Motor neuron (in vitro differentiated cells): ENCODE measurements at regions not wholly inside any gene's neighbourhood (a gene's known extent, or its start where the extent isn't known, plus 50 kb on each side); places are given as distances from the start of the nearest gene placed in this dataset.
A peak's percentile ranks its signal among the peaks of the same experiment; 100 is the strongest.
"Not testable (repeated sequence)": the region's sequence is repeated elsewhere in the genome, so short reads cannot be mapped to it uniquely, and the experiment has no call there.

Experiments used
- ATAC-seq, 8 experiments: fragments of 200-7000 bp; cut with Tn5 transposase; replicated peaks in 6 of 8; 2 replicates each; pipeline ENCODE4 v1.8.0; 2021; ENCODE audit warnings: mild to moderate bottlenecking in 8 of 8, moderate library complexity in 8 of 8
- H3K27ac ChIP-seq, 2 donors: fragments of 250-450 bp; sonication (Bioruptor Pico); 2 replicates each; pipeline ENCODE4 v1.9.0; 2021; ENCODE audit warnings: antibody characterized with exemption in 2 of 2, mild to moderate bottlenecking in 2 of 2, moderate library complexity in 1 of 2
- H3K4me1 ChIP-seq, 2 donors: fragments of 250-450 bp; sonication (Bioruptor Pico); replicated peaks in 1 of 2; 2 replicates each; pipeline ENCODE4 v1.6.1; 2021; ENCODE audit warnings: antibody characterized with exemption in 2 of 2, mild to moderate bottlenecking in 2 of 2, moderate library complexity in 1 of 2
- H3K4me3 ChIP-seq, 5 donors: fragments of 250-450 bp; sonication (Bioruptor Pico); 2 replicates each; pipeline ENCODE4 v1.9.0; 2021; ENCODE audit warnings: antibody characterized with exemption in 5 of 5, mild to moderate bottlenecking in 5 of 5, moderate library complexity in 4 of 5
- WGBS, 10 experiments: fragments of 450-650 bp; shearing (Covaris generic); methylation state at CpG; one replicate each; pipeline ENCODE4 v1.0.0; 2022; 5-methylcytosine and 5-hydroxymethylcytosine counted together
- in situ Hi-C, 9 experiments: fragments of 400-800 bp; cut with MboI; loops; one replicate each; pipeline ENCODE4 v1.15.0; 2021; ENCODE audit warnings: low sequenced_read_pairs in 9 of 9, low pct_unique_long_range_greater_than_20kb in 2 of 9; ENCODE audit not compliant: unreplicated experiment in 9 of 9

DNA sequence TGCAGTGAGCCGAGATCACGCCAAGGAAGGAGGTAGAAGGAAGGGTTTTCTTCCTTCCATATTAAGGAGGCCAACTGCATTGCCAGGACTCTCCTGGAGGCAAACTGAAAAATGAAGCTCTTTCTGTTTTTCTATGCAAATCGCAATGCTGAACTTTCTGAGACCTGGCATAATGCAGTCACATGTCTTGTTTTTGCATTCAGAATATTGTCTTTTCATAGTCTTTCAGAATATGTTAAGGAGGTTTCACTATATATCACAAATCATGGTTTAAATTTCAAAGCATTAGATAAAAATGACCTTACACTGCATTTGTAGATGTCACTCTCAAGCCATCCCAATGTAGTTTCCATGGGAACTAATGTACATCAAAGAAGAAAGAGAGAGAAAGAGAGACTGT lies 556.5 kb downstream of the TTLL7 start:
- H3K27ac ChIP-seq, H3K4me1 ChIP-seq, H3K4me3 ChIP-seq, in situ Hi-C loops: not testable (repeated sequence)
- peak in 7 of 8 experiments; percentile 16 to 78 (median 45) for ATAC-seq
- WGBS, 10 experiments = 93% methylated on average over 2 of the region's 3 CpGs; no CpG with 5 or more reads in 9 of the 10 experiments

GRCh38 chr1:83440586-83440985 lies 558.3 kb downstream of the TTLL7 start:
- H3K27ac ChIP-seq, in situ Hi-C loops, H3K4me1 ChIP-seq, H3K4me3 ChIP-seq, ATAC-seq: not testable (repeated sequence)
- no CpG with 5 or more reads among the region's 3 CpGs for WGBS, 10 experiments

DNA sequence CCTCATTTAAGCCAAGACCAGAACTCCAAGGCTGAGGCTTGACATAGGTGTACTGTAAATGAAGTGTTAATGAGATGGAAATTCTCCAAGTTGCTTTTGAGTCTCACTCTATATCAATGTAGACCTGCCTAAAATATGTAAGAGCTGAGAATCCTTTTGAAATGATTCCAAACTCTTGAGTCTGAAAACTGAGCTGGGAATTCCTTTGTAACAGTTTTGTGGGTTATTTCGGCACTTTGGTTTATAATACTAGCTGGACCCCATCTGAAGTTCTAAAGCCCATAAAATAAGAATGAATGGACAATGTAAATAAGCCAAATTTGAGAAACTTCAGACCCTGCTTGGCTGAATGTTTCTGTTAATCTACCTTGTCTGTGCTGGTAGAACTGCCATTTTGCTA lies 558.9 kb downstream of the TTLL7 start:
- no CpG with 5 or more reads among the region's 1 CpG for WGBS, 10 experiments
- ATAC-seq, in situ Hi-C loops, H3K4me1 ChIP-seq, H3K27ac ChIP-seq, H3K4me3 ChIP-seq: not testable (repeated sequence)

- 50 to 100% (median 100%) methylated on average over 1 of the region's 1 CpG; no CpG with 5 or more reads in 5 of the 10 experiments for WGBS, 10 experiments
- H3K27ac ChIP-seq, H3K4me1 ChIP-seq, ATAC-seq, in situ Hi-C loops, H3K4me3 ChIP-seq: not testable (repeated sequence)
These were observed 560.6 kb downstream of the TTLL7 start for GRCh38 chr1:83438316-83438715.

DNA sequence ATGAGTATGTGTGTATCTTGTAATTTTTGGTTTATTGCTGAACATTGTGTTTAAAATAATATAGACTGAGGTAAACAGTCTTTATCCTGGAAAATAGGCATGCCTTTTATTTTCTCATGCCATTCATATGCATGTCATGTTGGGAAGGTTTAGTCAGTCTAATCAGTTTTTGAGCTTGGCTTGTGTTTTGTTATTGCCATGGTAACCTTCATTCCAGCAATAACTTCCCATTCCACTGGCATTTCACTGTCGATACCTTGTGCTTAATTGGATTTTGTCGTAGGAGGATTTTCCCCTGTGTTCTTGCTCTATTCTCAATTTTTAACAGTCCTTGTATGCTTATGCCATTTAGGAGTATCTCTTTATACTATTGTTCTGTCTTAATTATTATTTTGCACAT lies 563.6 kb downstream of the TTLL7 start:
- ATAC-seq, H3K4me3 ChIP-seq, in situ Hi-C loops, H3K27ac ChIP-seq, H3K4me1 ChIP-seq: not testable (repeated sequence)
- 100% methylated on average over 1 of the region's 2 CpGs; no CpG with 5 or more reads in 9 of the 10 experiments for WGBS, 10 experiments

DNA sequence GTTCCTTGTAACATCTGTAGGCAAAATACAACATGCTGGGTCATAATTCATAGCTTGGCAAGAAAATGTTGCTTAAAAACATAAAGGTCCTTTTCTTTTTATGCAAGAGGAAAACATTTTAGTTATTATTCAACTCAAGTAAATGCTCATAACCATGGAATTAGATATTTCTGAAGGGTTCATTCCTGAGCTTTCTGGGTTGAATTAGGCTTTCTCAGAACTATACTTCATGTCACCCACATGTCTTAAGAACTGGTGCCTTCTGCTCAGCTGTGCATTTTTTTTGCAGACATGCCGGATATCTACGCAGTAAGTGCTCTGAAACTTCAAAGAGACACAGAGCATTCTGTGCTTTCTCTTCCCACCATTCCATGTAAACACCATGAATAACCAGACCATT lies 571.4 kb downstream of the TTLL7 start:
- in situ Hi-C loops, ATAC-seq: not testable (repeated sequence)

GRCh38 chr1:83423382-83423781 lies 575.5 kb downstream of the TTLL7 start:
- ATAC-seq, H3K27ac ChIP-seq, H3K4me1 ChIP-seq, H3K4me3 ChIP-seq, in situ Hi-C loops: not testable (repeated sequence)
- 50 to 100% (median 67%) methylated on average over 1 to 4 of the region's 6 CpGs; no CpG with 5 or more reads in 5 of the 10 experiments for WGBS, 10 experiments

More for the DNA sequence above, 571.4 kb downstream of the TTLL7 start:
- H3K27ac ChIP-seq, H3K4me3 ChIP-seq, H3K4me1 ChIP-seq: not testable (repeated sequence)
- 30 to 100% (median 100%) methylated on average over 1 to 2 of the region's 2 CpGs; no CpG with 5 or more reads in 7 of the 10 experiments for WGBS, 10 experiments

DNA sequence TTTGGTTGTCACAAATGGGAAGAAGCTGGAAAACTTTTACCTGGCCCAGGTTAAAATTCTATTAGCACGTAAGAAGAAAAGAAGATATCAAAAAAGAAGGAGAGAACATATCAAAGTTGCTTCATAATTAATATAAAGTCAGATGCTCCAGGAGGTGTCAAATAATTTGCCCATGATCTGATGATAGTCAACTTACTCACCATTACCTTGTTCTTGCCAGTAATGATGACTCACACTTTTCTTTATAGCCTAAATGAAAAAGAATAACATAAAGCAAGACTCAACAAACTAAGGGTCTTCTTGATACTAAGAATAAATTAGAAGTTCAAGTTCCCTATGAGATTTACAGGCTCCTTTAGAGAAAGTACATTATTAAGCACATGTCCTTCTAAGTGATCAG lies 580.4 kb downstream of the TTLL7 start:
- peaks cover 0 to under 1% of the 10 kb centered on the region in 2 donors for H3K4me1 ChIP-seq
- no peak overlapping the region for H3K4me3 ChIP-seq
- in situ Hi-C loops = no loop called here
- H3K27ac ChIP-seq = no peak overlapping the region
- WGBS, 10 experiments = 38 to 100% (median 93%) methylated on average over 1 of the region's 1 CpG; no CpG with 5 or more reads in 4 of the 10 experiments
- ATAC-seq = no peak

GRCh38 chr1:83413839-83414107 lies 585.2 kb downstream of the TTLL7 start:
- H3K27ac ChIP-seq = not testable (repeated sequence)

GRCh38 chr1:83410746-83411413 lies 588.1 kb downstream of the TTLL7 start:
- H3K4me1 ChIP-seq, H3K4me3 ChIP-seq, in situ Hi-C loops, H3K27ac ChIP-seq: not testable (repeated sequence)
- 100% methylated on average over 1 of the region's 6 CpGs; no CpG with 5 or more reads in 9 of the 10 experiments for WGBS, 10 experiments
- ATAC-seq = peak in 3 of 8 experiments; percentile 23 to 91 (median 44)

More at GRCh38 chr1:83413839-83414107, 585.2 kb downstream of the TTLL7 start:
- ATAC-seq = peak in 5 of 8 experiments; percentile 82 to 89 (median 87)
- WGBS, 10 experiments = no CpG with 5 or more reads among the region's 6 CpGs
- in situ Hi-C loops, H3K4me1 ChIP-seq, H3K4me3 ChIP-seq: not testable (repeated sequence)

GRCh38 chr1:83406693-83407371 lies 592.1 kb downstream of the TTLL7 start:
- H3K4me1 ChIP-seq, ATAC-seq, H3K27ac ChIP-seq, in situ Hi-C loops, H3K4me3 ChIP-seq: not testable (repeated sequence)
- 42 to 100% (median 99%) methylated on average over 1 to 2 of the region's 7 CpGs; no CpG with 5 or more reads in 2 of the 10 experiments for WGBS, 10 experiments

DNA sequence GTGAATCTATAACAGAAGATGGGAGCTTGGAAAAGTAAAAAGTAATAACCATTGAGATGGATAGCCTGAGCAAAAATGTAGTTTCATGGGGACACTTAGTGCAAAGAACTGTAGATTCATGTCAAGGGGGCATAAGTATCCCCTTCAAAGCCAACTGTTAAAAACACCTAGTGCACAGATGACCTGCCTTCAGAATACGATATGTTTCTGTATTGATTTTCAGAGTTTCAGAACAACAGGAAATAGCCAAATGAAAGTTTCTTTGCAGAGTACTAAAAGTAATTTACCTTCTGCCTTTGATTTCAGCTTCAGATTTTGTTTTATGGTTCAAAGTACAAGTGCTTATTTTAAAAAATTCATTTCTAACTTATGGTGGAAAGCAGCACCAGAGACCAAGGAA lies 593.1 kb downstream of the TTLL7 start:
- in situ Hi-C loops, H3K27ac ChIP-seq, H3K4me1 ChIP-seq, ATAC-seq, H3K4me3 ChIP-seq: not testable (repeated sequence)
- WGBS, 10 experiments = 100% methylated on average over 1 of the region's 1 CpG; no CpG with 5 or more reads in 8 of the 10 experiments

DNA sequence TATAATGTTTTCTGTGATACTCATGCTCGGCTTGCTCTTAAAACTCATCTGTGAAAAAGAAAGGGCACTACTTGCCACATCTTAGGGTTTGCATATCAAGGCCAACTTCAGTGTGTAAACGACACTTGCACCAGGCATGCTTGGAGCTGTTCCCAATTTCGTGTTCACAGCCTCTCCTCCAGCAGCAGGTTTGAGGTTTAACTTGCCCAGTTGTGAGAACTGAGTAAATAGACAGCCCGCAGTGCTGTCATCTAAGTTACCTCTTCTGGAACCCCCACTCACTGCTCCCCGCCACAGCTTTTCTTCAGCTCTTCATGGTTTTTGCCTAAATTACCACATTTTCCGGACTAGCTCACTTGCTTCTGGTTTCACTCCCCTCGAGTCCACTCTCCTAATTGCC lies 595.4 kb downstream of the TTLL7 start:
- H3K4me3 ChIP-seq, ATAC-seq, in situ Hi-C loops, H3K27ac ChIP-seq, H3K4me1 ChIP-seq: not testable (repeated sequence)
- WGBS, 10 experiments = 0 to 81% (median 43%) methylated on average over 1 to 3 of the region's 7 CpGs; no CpG with 5 or more reads in 5 of the 10 experiments
